HK-2 (cell line): ENCODE measurements at regions not wholly inside any gene's neighbourhood (a gene's known extent, or its start where the extent isn't known, plus 50 kb on each side); places are given as distances from the start of the nearest gene placed in this dataset.
"Not testable (repeated sequence)": the region's sequence is repeated elsewhere in the genome, so short reads cannot be mapped to it uniquely, and the experiment has no call there.

ENCODE experiments used
- DNase-seq: peaks from one replicate; pipeline ENCODE4 v3.0.0-alpha.2; 2018; ENCODE audit not compliant: unreplicated experiment

DNA sequence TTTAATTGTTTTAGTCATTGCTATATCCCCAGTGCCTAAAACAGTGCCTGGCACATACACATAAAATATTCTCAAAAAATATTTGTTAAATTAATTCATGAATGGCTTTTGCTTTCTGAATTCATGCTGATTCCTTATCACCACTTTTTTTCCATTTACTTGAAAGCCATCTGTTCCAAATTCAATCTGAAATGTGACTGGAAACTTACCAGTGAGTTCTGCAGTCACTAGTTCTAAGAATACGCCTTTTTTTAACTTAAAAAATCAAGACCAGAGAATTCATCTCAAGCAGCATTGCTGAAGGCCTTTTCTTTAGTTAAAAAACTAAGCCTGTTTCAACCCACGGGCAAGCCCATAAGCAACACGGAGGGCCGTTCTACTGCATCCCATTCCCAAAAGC, 114.0 kb upstream of the ERCC4 start:
- no peak for DNase-seq

DNA sequence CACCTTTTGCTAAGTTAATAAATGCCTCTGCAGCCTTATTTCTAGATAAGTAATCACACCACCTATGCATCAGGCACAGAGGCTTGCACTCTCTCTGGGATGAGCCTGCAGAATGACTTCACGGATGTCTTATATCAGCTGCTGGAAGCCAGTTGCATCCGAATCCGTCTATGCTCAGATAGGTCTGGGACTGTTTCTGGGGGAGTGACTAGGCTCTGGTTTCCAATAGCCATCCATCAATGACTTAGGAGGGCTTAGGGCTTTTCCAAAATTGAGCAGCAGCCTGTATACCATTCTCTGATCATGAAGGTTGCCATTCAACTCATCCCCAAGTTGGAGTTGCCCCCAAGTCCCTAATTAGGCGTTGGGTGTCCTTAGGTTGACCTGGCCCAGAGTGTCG, 113.3 kb upstream of the ERCC4 start:
- DNase-seq = no peak

DNA sequence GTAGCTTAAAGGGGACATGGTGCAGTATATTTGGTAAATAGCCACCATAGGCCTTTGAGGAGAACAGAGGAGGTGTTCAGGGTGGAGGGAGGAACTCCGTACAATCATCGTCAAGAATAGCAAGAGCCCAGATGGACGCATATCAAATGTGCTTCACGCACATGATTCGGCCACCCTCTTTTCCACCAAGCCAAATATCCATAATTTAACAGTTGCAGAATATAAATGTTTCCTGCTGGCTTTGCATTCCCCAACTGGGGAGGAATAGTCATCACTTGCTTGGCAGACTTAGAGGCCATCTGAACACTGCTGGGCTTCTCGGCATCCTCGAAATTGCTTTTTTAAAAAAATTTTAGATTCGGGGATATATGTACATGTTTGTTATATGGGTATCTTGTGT, 111.9 kb upstream of the ERCC4 start:
- no peak for DNase-seq

DNA sequence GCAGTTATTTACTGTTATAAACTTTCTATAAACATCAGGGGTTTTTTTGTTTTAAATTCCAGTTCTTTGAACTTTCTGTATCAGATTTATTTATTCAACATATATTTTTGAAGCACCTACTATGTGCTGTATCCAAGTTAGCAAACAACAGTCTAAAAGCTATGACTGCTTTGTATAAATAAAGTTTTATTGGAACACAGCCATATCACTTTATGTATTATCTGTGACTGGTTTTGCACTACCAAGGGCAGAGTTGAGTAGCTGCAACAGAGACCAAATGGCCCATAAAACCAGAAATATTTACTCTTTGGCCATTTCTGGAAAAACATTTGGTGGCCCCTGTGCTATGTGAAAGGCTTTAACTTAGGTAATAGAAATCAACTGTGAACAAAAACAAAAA, 110.2 kb upstream of the ERCC4 start:
- DNase-seq = no peak

DNA sequence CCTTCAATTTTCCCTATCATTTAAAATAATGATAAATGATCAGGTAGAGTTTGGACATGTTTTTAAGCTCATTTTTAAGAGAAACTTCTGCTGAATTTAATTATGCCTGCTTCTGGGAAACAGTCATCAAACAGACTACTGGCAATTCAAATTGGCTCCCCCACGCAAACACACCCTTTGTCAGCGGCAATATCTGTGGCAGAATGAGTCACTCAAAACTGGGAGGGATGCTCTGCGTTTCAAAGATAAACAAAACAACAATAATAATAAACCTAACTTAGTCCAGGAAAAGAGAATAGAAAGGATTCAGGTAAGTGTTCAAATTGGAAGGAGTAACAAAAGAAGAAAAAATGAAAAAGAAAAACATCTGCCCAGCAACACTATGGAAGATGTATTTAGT, 108.1 kb upstream of the ERCC4 start:
- no peak for DNase-seq

DNA sequence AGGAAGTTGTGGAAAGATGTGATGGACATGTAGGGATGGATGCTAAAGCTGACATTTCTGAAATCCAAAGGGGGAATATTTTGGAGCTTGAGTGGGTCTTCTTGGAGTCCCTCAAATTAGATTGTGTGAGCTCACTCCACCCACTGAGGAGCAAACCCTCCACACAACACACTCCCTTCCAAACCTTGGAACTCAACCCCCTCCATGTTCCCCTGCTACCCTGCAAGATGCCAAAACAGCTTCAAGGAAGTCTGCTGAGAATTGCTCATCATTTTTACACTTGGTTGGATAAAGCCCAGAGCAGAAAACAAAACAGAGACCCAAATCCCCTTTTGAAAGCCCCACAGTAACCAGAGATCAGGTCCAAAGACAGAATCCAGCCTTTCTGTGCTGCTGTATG, 103.3 kb upstream of the ERCC4 start:
- no peak for DNase-seq

DNA sequence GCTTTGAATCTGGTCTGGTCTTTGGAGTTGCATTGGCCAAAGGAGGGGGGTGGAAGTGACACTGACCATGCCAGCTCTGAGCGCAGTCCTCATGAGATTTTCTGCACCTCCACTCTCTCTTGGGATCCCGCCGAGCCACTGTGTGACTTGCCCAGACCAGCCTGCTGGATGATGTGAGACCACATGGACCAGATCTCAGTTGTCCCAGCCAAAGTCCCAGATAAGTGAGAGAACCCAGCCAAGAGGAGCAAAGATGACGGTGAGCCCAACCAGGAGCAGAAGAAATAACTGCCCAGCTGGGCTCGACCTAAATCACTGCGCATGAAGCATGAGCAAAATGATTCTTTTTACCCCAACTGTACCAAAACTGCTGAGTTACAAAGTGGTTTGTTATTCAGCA, 96.5 kb upstream of the ERCC4 start:
- no peak for DNase-seq

DNA sequence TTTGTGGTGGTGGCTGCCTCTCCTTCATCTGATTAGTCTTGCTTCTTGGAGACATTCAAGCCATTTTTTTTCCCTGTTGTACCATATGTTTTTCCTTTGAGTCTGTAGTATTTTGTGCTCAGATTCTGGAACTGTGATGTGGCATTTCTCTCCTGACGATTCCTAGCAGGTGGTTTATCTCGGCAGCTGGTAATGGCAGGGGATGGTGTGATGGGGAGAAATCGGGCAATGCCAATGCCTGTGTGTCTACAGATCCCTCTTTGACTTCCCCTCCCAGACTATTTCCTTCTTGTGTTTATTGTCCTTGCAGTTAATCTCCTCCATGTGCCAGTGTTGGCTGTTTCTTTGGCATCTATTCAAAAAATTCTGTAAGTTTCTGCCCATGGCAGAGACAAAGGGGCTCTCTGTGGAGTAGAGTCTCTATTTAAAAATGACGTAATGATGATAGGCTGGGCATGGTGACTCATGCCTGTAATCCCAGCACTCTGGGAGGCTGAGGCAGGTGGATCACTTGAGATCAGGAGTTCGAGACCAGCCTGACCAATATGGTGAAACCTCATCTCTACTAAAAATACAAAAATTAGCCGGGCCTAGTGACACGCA, 90.2 kb upstream of the ERCC4 start:
- no peak for DNase-seq

DNA sequence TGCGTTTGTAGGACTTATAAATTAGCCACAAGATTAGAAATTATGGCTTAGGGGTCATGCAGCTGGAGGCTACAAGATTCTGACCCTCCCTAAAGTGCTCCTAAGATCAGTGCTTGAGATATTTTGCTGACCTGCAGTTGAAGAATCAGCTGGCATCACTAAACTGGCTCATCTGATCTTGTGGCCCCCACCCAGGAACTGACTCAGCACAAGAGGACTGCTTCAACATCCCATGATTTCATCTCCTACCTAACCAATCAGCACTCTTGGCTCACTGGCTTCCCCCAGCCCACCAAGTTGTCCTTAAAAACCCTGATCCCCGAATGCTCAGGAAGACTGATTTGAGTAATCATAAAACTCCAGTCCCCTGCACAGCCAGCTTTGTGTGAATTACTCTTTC, 86.4 kb upstream of the ERCC4 start:
- DNase-seq = no peak

DNA sequence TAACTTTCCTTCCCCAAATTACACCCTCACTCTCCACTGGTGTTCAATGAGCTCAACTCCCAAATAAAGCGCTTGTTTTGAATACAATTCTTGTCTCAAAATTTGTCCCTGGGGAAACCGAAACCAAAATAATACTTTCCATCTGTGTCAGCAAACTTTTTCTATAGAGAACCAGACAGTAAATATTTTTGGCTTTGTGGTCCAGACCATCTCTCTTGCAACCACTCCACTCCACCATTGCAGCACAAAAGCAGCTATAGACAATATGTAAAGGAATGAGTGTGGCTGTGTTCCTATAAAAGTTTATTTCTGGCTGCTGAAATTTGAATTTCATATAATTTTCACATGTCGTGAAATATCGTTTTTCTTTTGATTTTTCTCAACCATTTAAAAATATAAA, 84.6 kb upstream of the ERCC4 start:
- no peak for DNase-seq

DNA sequence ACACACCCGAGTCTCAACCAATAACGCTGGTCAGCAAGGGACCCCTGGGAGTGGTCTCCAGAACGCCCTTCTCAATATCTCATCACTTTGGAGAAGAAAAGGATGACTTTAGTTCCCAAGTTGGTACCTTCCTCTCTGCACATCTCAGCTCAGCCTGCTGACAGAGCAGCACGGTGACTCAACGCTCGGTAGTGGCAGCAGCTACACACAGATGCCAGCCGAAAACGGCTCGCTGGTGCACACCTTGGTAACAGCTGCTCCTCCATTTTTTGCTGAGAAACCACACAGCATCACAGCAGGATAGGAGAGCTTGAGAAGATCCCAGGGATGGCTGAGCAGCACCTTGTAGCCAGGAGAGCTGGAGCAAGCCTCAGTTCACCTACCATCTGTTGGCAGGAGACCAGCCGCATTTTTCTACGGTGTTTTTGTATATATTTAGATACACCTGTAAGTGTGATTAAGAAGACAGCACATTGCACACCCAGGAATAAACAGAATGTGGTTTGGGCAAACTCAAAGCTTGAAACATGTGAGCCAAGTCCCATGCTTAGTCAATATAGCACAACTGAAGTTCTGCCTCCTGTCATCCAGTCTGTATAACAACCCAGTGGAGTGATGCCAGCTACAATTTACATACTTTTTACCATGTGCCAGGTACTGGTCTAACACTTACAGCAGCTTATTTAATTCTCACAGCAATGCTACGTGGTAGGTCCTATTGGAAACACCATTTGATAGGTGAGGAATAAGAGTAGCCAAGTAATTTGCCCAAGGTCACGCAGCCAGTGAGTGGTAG, 83.8 kb upstream of the ERCC4 start:
- DNase-seq = no peak

DNA sequence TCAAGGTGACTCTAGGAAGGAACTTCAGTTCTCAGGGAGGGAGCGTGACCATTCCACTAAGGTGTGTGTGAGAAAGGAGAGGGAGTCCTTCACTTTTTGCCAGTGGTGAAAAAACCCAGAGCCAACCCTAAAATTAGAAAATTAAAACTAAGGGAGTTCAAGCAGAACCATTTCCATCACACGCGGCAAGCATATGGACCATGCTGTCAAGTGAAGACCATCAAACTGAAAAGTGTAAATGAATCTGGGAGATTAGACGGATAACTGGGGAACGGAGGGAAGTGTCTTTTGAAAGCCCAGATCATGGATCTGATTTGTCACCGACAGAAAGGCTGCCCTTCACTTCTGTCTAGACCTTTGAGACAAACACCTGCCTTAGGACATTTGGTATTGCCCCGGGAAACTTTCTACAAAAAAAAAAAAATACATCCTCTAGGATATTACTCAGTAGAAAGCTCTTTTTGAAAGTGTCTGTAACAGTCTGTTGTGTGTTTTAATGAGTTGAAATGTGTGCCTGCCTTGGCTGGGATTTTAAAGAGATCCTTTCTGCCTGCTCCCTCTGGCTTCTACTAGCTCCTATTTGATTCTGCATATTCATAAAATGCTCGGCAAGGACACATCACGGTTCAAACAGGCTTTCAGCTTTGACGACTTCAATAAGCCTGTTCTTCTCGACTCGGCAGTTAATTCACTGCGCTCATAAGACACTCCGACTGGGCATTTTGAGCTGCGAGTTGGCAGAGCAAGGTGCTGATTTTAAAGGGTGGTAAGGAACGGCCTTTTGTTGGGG, 81.4 kb upstream of the ERCC4 start:
- no peak for DNase-seq

DNA sequence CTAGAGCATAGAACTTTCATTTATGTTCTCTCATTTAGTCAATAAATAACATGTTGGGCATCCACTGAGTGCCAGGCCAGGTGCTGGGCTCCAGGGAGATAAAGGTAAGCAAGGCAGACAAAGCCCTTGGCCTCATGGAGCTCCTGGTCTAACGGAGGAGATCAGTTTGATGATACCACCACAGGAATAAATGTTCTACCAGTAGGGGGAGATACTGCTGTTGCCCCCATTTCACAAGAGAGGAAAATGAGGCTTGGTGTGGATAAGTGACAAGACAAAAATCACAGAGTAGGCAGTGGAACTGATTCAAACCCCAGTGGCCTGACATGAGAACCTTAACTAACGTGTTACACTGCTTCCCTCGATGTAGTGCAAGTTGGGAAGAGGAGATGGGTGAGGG, 80.4 kb upstream of the ERCC4 start:
- no peak for DNase-seq

DNA sequence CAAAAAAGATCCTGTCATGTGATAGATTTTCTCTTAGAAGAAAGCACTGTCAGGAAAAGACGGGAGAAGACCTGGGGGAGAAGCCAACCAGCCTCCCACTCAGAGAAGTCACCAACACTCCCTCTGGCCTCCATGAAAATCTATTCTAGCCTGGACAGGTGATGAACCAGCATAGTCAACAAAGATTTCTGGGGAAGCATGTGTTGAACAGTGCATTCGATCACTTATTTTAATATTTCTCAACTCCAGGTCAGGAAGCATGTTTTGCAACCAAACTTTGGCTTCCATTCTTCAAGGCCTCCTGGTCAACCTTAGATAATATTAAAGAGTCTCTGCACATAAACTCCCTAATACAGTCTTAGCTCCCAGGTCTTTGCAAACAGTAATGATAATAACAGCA, 74.7 kb upstream of the ERCC4 start:
- no peak for DNase-seq

DNA sequence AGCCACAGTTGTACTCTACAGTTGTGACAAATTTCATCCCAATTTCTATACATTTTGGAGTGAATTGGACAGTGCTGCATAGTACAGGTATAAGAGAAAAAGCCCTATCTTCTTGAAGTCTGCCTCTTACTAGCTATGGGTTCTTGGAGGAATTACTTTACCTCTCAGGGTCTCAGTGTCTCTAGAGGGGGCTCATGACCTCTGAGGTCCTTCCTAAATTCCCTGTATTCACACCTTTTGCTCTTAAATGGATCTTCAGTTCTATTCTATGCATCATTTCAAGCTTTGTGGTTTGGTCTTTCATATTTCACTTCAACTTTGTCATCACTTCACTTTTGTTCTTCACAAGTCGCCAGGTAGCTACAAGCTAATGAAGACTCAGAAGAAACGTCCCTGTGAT, 71.2 kb upstream of the ERCC4 start:
- no peak for DNase-seq

DNA sequence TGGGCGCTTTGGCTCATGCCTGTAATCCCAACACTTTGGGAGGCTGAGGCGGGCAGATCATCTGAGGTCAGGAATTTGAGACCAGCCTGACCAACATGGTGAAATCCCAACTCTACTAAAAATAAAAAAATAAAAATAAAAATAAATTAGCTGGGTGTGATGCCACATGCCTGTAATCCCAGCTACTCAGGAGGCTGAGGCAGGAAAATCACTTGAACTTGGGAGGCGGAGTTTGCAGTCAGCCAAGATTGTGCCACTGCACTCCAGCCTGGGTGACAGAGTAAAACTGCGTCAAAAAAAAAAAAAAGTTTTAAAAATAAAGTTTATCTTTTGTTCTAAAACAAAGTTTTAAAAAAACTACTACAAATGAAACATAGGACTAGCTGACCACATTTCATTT, 69.8 kb upstream of the ERCC4 start:
- not testable (repeated sequence) for DNase-seq

DNA sequence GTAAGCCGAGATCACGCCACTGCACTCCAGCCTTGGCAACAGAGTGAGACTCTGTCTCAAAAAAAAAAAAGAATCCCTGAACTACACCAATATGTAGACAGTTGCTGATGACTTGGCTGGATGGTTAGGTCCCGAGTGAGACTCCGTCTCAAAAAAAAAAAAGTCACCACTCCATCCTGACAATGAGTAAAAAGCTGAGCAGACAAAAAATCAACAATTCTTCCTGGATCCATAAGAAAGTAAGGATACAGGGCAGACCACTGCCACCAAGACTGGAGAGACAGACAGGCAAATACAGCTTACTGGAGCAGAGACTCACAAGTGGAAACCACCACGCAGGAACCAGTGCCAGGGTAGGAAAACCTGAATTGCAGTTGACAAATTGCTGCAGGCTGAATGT, 67.1 kb upstream of the ERCC4 start:
- DNase-seq = no peak

DNA sequence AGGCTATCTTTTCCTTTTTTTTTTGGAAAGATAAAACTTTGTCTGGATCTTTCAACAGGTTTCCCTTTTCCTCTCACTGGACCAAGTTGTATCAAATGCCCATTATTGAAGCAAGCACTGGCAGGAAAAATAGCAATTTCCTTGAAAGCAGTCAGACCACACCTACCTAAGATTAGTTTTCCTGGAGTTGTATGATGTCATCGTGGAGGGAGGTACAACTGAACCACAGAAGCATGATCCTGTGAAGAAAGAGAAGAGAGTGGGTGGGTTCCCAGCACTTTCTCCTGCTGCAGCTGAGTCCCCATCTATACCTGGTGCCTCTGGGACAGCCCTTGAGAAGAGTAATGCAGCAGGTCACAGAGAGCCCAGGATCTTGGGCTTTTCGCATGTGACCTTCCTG, 63.6 kb upstream of the ERCC4 start:
- DNase-seq = no peak

DNA sequence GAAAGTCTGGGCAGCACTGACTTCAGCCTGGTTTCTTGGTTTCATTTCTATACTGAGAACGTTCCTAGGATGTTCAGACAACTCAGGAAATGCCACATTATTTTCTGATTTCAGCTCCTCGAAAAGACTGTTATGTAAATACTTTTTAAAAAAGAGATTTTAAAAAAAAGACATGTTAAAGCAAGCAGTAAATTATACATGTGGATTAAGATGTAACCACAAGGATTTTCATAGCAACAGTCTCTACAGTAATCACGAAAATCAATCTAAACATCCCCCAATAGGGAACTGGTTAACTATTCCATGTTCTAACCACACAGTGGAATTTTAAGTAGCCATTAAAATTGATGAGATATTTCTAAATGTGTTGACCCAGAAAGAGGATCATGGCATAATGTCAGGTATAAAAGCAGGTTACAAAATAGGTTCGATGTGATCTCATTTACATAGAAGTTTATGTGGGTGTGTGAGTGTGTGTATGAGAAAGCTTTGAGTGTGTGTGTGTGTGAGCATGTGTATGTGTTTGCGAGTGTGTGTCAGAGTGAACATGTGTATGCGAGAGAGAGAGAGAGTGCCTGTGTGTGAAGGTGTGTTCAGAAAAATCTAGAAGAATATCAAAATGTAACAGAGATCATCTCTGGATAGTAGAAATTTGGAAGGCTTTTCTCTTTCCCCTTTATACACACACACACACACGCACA, 63.0 kb upstream of the ERCC4 start:
- no peak for DNase-seq

DNA sequence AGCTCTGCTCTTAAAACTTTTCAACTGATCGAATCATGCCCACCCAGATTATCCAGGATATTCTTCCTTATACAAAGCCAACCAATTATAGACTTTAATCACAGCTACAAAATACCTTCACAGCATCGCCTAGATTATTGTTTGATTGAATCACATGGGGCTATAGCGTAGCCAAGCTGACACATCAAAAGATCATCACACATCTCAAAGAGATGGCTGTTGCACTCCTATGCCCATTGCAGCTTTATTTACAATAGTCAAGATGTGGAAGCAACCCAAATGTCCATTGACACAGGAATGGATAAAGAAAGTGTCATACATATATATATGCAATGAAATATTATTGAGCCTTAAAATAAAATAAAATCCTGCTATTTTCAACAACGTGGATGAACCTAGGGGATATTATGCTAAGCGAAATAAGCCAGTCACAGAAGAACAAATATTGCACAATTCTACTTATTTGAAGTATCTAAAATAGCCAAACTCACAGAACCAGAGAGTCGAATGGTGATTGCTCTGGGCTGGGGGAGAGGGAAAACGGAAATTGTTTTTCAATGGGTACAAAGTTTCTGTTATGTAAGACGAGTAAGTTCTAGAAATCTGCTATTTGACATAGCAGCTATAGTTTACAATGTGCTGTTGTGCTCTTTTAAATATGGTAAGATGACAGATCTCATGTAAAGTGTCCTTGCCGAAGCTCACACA, 60.9 kb upstream of the ERCC4 start:
- DNase-seq = no peak

DNA sequence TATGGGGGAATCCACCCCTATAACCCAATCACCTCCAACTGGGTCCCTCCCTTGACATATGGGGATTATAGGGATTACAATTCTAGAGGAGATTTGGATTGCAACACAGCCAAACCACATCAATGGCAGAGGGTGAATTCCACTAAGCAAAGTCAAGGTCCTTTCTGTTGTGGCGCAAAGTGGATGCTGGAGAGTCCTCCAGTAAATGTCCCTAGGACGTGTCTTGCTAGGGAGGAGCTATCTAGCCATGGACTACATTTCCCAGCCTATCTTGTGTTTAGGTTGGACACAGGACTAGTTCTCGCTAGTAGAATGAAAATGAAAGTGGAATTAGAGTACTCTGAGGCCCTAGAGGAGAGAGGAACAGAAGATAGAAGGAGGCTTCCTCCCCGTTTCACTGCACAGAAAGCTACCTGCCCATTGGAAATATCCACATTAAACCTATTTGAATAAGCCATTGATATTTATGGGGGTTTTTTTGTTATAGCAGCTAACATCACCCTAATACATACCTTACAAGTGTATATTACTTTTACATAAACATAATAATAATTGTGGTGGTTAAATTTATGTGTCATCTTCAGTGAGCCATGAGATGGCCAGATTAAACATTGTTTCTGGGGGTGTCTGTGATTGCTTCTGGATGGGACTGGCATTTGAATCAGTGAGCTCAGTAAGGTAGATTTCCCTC, 56.7 kb upstream of the ERCC4 start:
- no peak for DNase-seq
